HuH-7 (cell line): ENCODE measurements at regions not wholly inside any gene's neighbourhood (a gene's known extent, or its start where the extent isn't known, plus 50 kb on each side); places are given as distances from the start of the nearest gene placed in this dataset.

Experiments used
- DNase-seq: peaks from one replicate; pipeline ENCODE4 v3.0.0; 2011; ENCODE audit warnings: low spot score

GRCh38 chr4:162732876-162733275 lies 433.8 kb downstream of the NAF1 start:
- DNase-seq = no peak

DNA sequence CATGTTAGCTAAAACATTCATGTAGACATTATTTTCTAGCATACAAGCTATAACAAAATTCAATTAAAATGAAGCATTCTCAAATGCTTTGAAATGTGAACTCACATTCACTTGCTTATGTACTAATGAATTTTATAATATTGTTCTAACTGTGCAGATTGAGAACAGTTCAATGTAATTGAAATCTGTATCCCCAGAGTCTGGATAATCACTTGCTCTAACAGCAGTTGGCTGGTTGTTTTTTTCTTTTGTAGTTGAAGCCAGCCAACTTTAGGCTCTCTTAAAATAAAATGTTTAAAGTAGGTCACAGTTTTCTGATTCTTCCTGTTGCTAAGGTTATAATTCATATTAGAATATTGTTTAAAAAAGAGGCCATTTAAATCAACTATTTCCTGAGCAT lies 438.9 kb downstream of the NAF1 start:
- no peak for DNase-seq

DNA sequence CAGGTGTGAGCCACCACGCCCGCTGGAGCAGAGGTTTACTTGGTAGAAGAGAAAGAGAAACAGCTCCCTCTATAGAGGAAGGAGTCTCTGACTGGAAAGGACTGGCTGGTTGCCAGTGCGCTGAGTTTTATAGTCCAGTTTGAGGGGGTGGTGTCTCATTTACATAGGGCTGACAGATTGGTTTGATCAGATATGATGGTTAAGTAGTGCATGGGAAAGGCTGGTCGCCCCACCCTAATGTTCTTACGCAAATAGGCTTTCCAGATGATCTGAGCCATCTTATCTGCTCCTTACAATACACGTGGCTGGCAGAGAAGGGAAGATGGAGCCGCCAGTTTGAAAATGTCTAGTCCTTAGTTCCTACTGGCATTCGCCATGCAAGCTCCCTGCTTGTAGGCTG lies 439.5 kb downstream of the NAF1 start:
- no peak for DNase-seq

GRCh38 chr4:162715401-162715800 lies 451.3 kb downstream of the NAF1 start:
- DNase-seq = no peak

- DNase-seq = no peak
These were observed 458.7 kb downstream of the NAF1 start for GRCh38 chr4:162707962-162708361.

DNA sequence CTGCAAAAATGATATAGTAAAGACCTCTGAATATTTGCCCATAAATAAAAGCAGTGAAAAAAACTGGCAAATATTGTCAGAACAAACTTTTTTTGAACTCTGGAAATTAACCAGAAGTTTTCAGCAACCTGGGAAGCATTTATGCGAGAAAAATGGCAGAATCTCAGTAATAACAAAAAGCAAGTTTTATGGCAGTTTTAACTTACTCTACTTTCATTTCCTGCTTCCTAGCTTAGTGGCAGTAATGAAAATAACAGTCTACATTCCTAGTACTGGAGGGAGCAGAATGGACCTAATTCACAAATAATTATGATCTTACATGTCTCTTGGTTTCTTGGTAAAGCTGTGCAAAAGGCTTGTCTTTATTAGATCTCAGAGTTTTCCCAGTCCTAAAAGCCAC lies 460.1 kb downstream of the NAF1 start:
- DNase-seq = no peak

DNA sequence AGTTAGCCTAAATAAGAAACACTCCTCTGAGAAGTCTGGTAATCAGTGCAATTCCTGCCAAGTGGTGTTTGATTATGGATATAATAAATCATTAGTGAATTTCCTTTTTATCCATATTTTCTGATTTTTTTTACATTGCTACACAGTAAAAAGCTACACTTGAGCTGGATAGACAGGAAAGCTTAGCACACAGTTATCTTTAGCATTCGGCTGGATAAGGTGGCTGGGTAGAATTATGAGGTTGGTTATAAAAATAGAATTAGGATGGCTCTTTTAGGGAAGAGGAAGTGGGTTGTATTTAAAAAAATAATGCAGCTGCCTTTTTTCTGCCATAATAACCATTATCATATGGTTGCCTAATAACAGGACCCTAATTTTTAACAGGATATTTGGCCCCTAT lies 460.6 kb downstream of the NAF1 start:
- DNase-seq = no peak

DNA sequence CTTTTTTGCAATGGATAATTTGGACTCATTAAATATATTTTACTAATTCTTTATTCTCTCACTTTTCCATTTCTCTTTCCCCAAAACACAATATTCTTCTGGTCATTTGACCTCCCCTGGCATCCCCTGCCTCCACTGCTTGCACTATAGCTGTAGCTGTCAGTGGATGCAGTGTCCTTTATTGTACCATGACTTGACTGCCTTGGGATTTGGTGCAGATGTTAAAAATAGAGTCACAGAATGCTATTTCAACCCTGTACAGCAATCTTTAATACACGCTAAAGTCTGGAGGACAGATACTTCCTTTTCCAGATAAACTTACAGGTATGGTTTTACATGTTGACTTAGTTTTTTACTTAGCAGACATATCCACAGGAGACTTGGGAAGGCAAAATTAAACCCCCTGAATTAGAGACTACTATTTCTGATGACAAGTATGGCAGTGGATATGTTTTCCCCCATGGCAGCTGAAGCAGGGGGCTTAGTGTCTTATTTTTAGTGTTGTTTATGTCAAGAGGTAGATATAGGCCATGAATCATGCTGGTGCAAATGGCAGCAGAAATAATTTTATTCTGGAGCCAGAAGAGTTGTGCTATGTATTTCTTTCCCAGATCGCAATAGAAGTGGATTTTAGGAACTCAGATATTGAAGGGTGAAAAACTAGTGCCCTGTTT lies 461.4 kb downstream of the NAF1 start:
- DNase-seq = no peak

GRCh38 chr4:162700815-162701361 lies 465.8 kb downstream of the NAF1 start:
- no peak for DNase-seq

DNA sequence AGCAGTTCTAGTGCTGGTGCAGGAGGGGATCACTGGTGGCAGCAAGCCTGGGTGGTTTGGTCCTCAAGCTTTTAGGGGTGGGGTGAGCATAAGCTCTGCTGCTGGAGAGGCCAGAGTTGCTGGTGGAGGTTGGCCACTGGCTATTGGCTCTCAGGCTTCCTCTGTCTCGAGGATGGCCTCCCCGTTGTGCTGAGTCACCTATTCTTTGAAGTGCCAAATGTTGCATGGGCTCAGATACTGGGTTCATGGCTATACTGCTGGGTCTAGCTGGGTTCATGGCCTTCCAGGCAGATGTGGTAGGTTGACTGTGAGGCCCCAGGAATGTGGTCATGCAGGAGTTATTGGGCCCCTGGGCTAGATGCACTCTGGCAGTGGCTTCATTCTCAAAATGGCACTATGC lies 466.3 kb downstream of the NAF1 start:
- no peak for DNase-seq

DNA sequence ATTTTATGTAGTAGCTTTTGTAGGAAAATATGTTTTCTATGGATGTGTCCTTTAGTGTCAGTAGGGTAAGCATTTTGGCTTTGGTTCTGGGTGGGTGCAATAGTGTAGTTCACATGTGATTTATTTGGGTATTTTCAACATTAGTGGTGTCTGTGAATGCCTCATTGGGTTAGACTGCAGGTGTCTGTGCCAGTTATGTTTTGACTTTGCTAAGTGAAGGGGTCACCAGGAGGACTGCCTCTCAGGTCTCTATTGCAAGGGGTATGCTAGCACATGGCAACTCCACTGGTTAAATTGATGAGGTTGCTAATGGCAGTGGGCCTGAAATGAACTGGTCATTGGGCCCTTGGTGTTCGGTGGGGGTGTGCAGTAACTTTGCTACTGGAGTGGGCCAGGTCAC lies 467.1 kb downstream of the NAF1 start:
- no peak for DNase-seq

DNA sequence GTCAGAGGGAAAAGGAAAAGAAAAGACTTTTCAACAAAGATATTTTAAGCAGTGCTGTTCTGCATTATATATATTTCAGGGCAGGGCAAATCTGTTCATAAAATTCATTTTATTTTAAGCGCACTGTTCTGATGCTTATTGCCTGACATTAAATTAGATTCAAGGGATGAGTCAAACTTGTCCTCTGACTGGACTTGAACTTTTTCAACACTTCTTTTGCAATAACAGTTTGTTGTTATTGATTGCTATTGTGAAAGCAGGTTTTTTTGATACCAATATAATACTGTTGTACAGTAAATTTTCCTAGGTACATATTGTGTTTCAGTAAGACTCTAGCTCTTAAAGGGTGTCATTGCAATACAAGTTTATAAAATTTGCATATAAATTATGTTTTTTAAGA lies 481.3 kb downstream of the NAF1 start:
- DNase-seq = no peak

GRCh38 chr4:162684998-162685397 lies 481.7 kb downstream of the NAF1 start:
- DNase-seq = no peak

DNA sequence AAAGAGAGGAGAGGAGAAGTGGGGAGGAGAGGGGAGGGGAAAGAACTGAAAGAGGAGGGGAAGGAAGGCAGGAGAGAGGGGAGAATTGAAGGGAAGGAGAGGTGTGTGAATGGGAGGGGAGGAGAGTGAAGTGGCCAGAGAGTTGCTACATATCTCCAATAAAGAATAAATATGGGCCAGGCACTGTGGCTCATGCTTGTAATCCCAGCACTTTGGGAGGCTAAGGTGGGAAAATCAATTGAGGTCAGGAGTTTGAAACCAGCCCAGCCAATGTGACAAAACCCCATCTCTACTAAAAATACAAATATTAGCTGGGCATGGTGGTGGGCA lies 482.4 kb downstream of the NAF1 start:
- DNase-seq = no peak

DNA sequence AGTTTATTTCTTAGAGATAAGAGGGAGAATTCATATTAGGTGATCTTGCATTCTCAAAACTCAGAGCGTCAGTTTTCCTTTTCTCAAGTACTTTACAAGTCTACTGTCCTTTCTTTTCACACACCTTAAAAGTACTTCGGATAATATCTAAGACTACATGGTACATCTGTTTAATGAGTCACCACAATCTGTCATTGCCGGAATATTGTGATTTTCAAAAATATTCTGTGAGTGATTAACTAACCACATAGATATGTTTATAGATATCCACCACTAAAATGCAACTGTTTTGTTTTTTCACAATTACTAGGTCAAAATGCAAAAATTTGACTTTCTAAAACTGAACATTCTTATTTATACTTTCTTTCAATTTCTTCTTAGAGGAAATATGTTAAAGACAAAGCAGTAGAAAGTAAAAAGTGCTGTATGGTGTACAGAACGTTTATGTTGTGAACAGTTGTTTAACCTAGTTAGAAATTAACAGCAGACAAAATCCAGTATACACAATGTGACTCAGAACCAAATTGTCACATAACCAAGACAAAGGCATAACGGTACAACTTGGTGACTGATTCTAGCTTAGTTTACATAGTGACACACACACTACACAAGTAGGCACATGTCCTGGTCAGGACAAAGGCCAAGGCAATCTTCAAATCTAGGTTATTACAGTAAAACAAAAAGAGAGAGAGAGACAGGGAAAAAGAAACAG lies 482.9 kb downstream of the NAF1 start:
- DNase-seq = no peak

GRCh38 chr4:162682651-162683050 lies 484.0 kb downstream of the NAF1 start:
- DNase-seq = no peak

- no peak for DNase-seq
These were observed 485.5 kb downstream of the NAF1 start for GRCh38 chr4:162681212-162681611.

DNA sequence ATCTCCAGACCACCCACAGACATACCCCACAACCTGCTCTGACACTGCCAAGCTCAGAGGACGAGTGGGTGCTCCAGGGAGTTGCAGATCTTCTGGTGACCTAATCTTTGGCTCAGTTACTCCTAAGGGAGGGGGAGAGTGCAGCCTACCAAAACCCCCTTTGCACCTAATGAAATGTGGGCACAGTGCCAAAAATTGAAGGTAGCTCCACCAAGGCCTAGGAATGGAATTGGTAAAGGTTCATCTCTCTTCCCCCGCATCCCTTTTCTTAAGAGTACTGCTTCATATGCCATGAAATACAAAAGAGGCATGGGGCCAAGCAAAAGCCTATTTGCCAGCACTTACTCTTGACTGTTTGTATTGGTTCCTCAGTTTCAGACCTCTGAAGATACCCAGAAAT lies 491.0 kb downstream of the NAF1 start:
- no peak for DNase-seq

DNA sequence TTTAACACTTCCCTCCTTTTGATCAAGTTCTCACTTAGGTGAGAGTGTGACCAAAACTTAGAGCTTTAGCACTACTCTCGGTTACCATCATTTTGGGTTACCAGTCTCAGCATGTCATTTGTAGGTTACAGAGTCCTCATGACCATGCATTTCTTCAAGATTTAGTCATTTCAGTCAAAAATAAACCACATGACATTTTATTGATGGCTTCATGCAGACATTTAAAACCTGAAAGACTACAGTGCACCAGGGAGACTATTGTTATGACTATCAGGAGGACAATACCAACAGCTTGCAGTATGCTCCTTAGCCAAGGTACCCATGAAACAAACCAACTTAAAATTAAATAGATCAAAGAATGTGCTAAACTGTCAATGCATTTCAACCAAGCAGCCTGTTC lies 498.1 kb upstream of the FSTL5 start:
- no peak for DNase-seq

DNA sequence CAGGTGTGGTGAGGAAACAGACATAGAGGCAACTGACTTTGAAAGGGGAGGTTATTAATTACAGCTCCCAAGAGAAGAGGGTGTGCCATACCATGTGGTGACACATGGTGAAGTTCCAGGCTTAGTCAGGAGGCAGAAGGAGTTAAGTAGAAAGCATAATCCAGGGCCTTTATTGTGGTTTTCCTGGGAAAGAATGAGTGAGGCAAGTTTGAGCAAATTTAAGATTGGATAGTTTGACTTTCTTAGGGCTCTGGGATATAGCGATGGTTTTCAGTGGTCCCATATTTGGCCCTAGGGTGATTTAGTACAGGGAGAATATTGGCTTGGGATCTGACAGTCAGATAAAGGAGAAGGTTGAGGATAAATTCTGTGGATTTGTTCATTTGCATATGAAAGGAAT lies 495.9 kb upstream of the FSTL5 start:
- DNase-seq = no peak

DNA sequence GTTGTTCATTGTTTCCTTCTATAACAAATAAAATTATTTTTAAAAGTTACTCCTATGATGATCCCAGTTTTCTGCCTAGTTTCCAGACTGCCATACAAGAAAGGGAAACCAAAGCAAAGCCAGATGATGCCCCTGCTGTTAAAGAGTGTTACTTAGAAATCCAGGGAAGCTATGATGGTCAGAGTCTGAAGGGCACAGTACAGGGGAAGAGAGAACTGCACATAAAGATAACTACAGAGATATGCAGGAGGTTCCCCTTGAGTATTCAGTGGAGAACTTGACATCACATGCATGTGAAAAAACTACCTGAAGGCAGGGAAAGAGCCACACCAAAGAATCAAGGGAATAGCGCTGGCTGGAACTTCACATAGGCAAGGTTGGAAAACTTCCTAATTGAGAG lies 494.2 kb upstream of the FSTL5 start:
- DNase-seq = no peak

DNA sequence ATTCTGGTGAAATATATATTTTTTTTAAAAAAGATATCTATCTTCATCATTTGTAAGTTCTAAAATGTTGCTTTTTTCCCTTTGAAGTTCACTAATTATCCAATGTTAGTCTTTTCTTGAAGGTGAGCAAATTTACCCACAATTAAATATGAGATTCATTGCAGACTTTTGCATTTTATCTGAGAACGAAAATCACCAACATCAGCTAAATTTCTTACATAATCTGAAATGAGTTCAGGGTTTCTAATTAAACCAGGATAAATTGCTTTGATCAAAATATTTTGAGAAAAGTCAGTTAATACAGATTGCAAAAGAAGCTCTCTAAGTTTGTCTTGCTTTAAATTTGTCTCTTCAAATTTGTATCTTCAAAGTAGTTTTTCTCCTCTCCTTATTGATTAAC lies 486.4 kb upstream of the FSTL5 start:
- no peak for DNase-seq

DNA sequence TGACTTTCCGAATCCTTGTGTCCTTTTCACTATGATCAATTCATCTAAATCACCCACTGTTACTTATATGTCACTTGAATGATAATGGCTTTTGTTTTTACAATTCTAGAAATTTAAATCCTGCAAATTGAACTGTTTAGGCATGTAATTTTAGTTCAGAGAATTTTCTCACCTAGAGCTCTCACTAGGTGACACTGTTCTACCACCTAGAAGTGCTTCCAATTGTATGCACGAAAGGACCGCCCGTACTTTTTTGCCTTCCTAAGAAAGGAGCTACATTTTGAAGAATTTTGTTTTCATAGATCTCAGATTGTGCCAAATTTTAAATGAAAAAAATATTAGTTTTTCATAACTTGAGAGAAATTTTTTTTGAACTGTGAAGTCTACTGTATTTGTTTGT lies 481.6 kb upstream of the FSTL5 start:
- DNase-seq = no peak

GRCh38 chr4:162644346-162644745 lies 480.5 kb upstream of the FSTL5 start:
- DNase-seq = no peak
